Natural killer cell (primary cell): ENCODE measurements at regions not wholly inside any gene's neighbourhood (a gene's known extent, or its start where the extent isn't known, plus 50 kb on each side); places are given as distances from the start of the nearest gene placed in this dataset.

Source experiments
- ATAC-seq, 3 donors: fragments of 150-1000 bp in 2 of 3; fragments of 200-7000 bp in 1 of 3; cut with Tn5 transposase; 1 replicate in 1 of 3; 2 replicates in 2 of 3; pipeline ENCODE4 v1.10.0; 2021; ENCODE audit warnings: mild to moderate bottlenecking in 2 of 3, moderate library complexity in 2 of 3
- DNase-seq, 2 donors: peaks; one replicate each; pipeline versions ENCODE4 v3.0.0 to v3.0.0-alpha.2; 2013 to 2021; ENCODE audit warnings: mixed read lengths in 1 of 2
- H3K27ac ChIP-seq: one replicate; pipeline ENCODE4 v1.5.1; 2013; ENCODE audit warnings: mild to moderate bottlenecking, low read length
- H3K27me3 ChIP-seq: one replicate; pipeline ENCODE4 v1.6.1; 2013; ENCODE audit warnings: low read length; ENCODE audit not compliant: control insufficient read depth, insufficient read depth
- H3K36me3 ChIP-seq: one replicate; pipeline ENCODE4 v1.6.1; 2013; ENCODE audit warnings: low read length; ENCODE audit not compliant: control insufficient read depth, insufficient read depth
- H3K4me1 ChIP-seq: one replicate; pipeline ENCODE4 v1.6.1; 2013; ENCODE audit warnings: low read length; ENCODE audit not compliant: control insufficient read depth, insufficient read depth
- H3K4me3 ChIP-seq: one replicate; pipeline ENCODE4 v1.5.1; 2013; ENCODE audit warnings: low read length
- H3K9me3 ChIP-seq: one replicate; pipeline ENCODE4 v1.6.1; 2013; ENCODE audit warnings: low read length; ENCODE audit not compliant: control insufficient read depth, insufficient read depth
- H3K27ac Mint-ChIP-seq, 2 donors: one replicate each; pipeline ENCODE4 v1.8.0; 2022; ENCODE audit warnings: mild to moderate bottlenecking in 2 of 2, mixed read lengths in 2 of 2, moderate library complexity in 1 of 2
- H3K27me3 Mint-ChIP-seq, 2 donors: one replicate each; pipeline ENCODE4 v1.8.0; 2022; ENCODE audit warnings: low read depth in 2 of 2, mixed read lengths in 2 of 2
- H3K36me3 Mint-ChIP-seq: one replicate; pipeline ENCODE4 v1.8.0; 2022; ENCODE audit warnings: mixed read lengths
- H3K4me1 Mint-ChIP-seq, 2 donors: one replicate each; pipeline ENCODE4 v1.8.0; 2022; ENCODE audit warnings: mixed read lengths in 2 of 2
- H3K4me3 Mint-ChIP-seq: one replicate; pipeline ENCODE4 v1.8.0; 2022; ENCODE audit warnings: mild to moderate bottlenecking, moderate library complexity, mixed read lengths
- H3K9me3 Mint-ChIP-seq, 2 donors: one replicate each; pipeline ENCODE4 v1.8.0; 2022; ENCODE audit warnings: mixed read lengths in 2 of 2
- CTCF ChIP-seq: fragments of 200-600 bp; IDR thresholded peaks from one replicate; pipeline ENCODE4 v1.8.0; 2022; ENCODE audit warnings: antibody characterized with exemption
- WGBS: methylation state at CpG from one replicate; pipeline ENCODE4 v1.1.7; 2013; ENCODE audit warnings: missing lambda C conversion rate; ENCODE audit not compliant: insufficient coverage; 5-methylcytosine and 5-hydroxymethylcytosine counted together
- intact Hi-C: fragments of 100-400 bp; cut with micrococcal nuclease; formaldehyde crosslinking; loops from one replicate; pipeline ENCODE4 v1.14.2; 2022

- Mint-ChIP-seq H3K4me1 (no peaks in the 10 kb centered on the region), H3K36me3 (peaks cover 84% of the 10 kb centered on the region), H3K9me3 (no peaks in the 10 kb centered on the region), H3K27ac (no peak overlapping the region), H3K4me3 (no peak overlapping the region), H3K27me3 (no peaks in the 10 kb centered on the region)
- Histone ChIP-seq H3K4me3 (no peak overlapping the region), H3K9me3 (no peaks in the 10 kb centered on the region), H3K27me3 (no peaks in the 10 kb centered on the region), H3K36me3 (peaks cover 90% of the 10 kb centered on the region), H3K4me1 (no peaks in the 10 kb centered on the region), H3K27ac (no peak overlapping the region)
- ATAC-seq (no peak), DNase-seq (no peak)
- 83% methylated on average over 7 of the region's 7 CpGs for WGBS
- no peak for TF ChIP-seq CTCF
- intact Hi-C loops = no loop called here
Measured at GRCh38 chr9:92242260-92243136, 51.0 kb downstream of the IARS1 start.

- no peak overlapping the region for H3K27ac Mint-ChIP-seq
- Histone ChIP-seq H3K36me3 (peaks cover 50% of the 10 kb centered on the region), H3K9me3 (no peaks in the 10 kb centered on the region), H3K27me3 (no peaks in the 10 kb centered on the region), H3K27ac (no peak overlapping the region), H3K4me3 (no peak overlapping the region), H3K4me1 (no peaks in the 10 kb centered on the region)
- H3K36me3 Mint-ChIP-seq = peaks cover 44% of the 10 kb centered on the region
- intact Hi-C loops = no loop called here
- WGBS = 100% methylated on average over 2 of the region's 3 CpGs
- H3K27me3 Mint-ChIP-seq = no peaks in the 10 kb centered on the region
- no peak for TF ChIP-seq CTCF
- H3K9me3 Mint-ChIP-seq = no peaks in the 10 kb centered on the region
- H3K4me1 Mint-ChIP-seq = no peaks in the 10 kb centered on the region
- DNase-seq (no peak), ATAC-seq (no peak)
- H3K4me3 Mint-ChIP-seq = no peak overlapping the region
Measured at GRCh38 chr9:92236915-92237314, 56.6 kb downstream of the IARS1 start.

GRCh38 chr9:92236465-92236864 is 57.0 kb downstream of the IARS1 start:
- intact Hi-C loops = no loop called here
- Mint-ChIP-seq H3K27ac (no peak overlapping the region), H3K4me3 (no peak overlapping the region), H3K27me3 (no peaks in the 10 kb centered on the region), H3K9me3 (no peaks in the 10 kb centered on the region), H3K36me3 (peaks cover 39% of the 10 kb centered on the region), H3K4me1 (no peaks in the 10 kb centered on the region)
- Histone ChIP-seq H3K36me3 (peaks cover 46% of the 10 kb centered on the region), H3K4me3 (no peak overlapping the region), H3K9me3 (no peaks in the 10 kb centered on the region), H3K27ac (no peak overlapping the region), H3K27me3 (no peaks in the 10 kb centered on the region), H3K4me1 (no peaks in the 10 kb centered on the region)
- ATAC-seq (no peak), DNase-seq (no peak)
- TF ChIP-seq CTCF = no peak
- WGBS = 97% methylated on average over 3 of the region's 4 CpGs

- ATAC-seq (no peak), DNase-seq (no peak)
- Mint-ChIP-seq H3K4me3 (no peak overlapping the region), H3K9me3 (no peaks in the 10 kb centered on the region), H3K36me3 (peaks cover 25% of the 10 kb centered on the region), H3K4me1 (no peaks in the 10 kb centered on the region), H3K27ac (no peak overlapping the region), H3K27me3 (no peaks in the 10 kb centered on the region)
- no peak for TF ChIP-seq CTCF
- no peaks in the 10 kb centered on the region for H3K4me1 ChIP-seq
- no peaks in the 10 kb centered on the region for H3K9me3 ChIP-seq
- no peak overlapping the region for H3K4me3 ChIP-seq
- WGBS = 98% methylated on average over 5 of the region's 5 CpGs
- H3K27me3 ChIP-seq = no peaks in the 10 kb centered on the region
- intact Hi-C loops = no loop called here
- no peak overlapping the region for H3K27ac ChIP-seq
- peaks cover 32% of the 10 kb centered on the region for H3K36me3 ChIP-seq
Measured at GRCh38 chr9:92234514-92234913, 59.0 kb downstream of the IARS1 start.
